PC-9 (cell line): ENCODE measurements at regions not wholly inside any gene's neighbourhood (a gene's known extent, or its start where the extent isn't known, plus 50 kb on each side); places are given as distances from the start of the nearest gene placed in this dataset.

Experiments used
- BruUV-seq: library from RNA; stranded (reverse); fragments of 400-500 nt; replicated peaks from 2 replicates; lab custom pipeline; 2021; lab: Mats Ljungman, UMichigan
- CTCF ChIA-PET: fragments of 300-600 bp; sonication (Branson Sonifier 250); formaldehyde crosslinking; loops from one replicate; lab custom pipeline; 2022; ENCODE audit warnings: antibody characterized with exemption; lab: Charles Lee
- POLR2A ChIA-PET: fragments of 300-600 bp; sonication (Branson Sonifier 250); formaldehyde crosslinking; loops from one replicate; lab custom pipeline; 2022; ENCODE audit warnings: antibody characterized with exemption; ENCODE audit not compliant: unreplicated experiment; lab: Charles Lee
- DNase-seq, 2 experiments: peaks; one replicate each; pipeline versions ENCODE4 v3.0.0 to v3.0.0-alpha.2; 2015 to 2022; ENCODE audit warnings: mixed read lengths in 1 of 2
- H2AFZ ChIP-seq: fragments of 200-600 bp; sonication (generic); 2 replicates; pipeline ENCODE4 v1.8.1; 2017; ENCODE audit warnings: antibody characterized with exemption
- H3F3A ChIP-seq: fragments of 200-600 bp; sonication (generic); 2 replicates; pipeline ENCODE4 v1.8.1; 2017; ENCODE audit warnings: antibody characterized with exemption, mild to moderate bottlenecking, low read depth; ENCODE audit not compliant: insufficient read depth
- H3K27ac ChIP-seq: fragments of 200-600 bp; sonication (generic); 2 replicates; pipeline ENCODE4 v1.6.1; 2016; ENCODE audit warnings: mixed run types
- H3K27me3 ChIP-seq: fragments of 200-600 bp; sonication (generic); 2 replicates; pipeline ENCODE4 v1.6.1; 2016; ENCODE audit warnings: low read depth, mixed run types; ENCODE audit not compliant: insufficient read depth
- H3K36me3 ChIP-seq: fragments of 200-600 bp; sonication (generic); 2 replicates; pipeline ENCODE4 v1.6.1; 2016; ENCODE audit warnings: low read depth, mixed run types
- H3K4me1 ChIP-seq: fragments of 200-600 bp; sonication (generic); replicated peaks from 2 replicates; pipeline ENCODE4 v1.6.1; 2016; ENCODE audit warnings: mixed run types; ENCODE audit not compliant: insufficient read depth
- H3K4me2 ChIP-seq: fragments of 200-600 bp; sonication (generic); 2 replicates; pipeline ENCODE4 v1.6.1; 2017; ENCODE audit warnings: mixed run types
- H3K4me3 ChIP-seq: fragments of 200-600 bp; sonication (generic); 2 replicates; pipeline ENCODE4 v1.6.1; 2016; ENCODE audit warnings: mixed run types
- H3K79me2 ChIP-seq: fragments of 200-600 bp; sonication (generic); 2 replicates; pipeline ENCODE4 v1.6.1; 2017; ENCODE audit warnings: low read depth, mixed run types
- H3K9me2 ChIP-seq: fragments of 200-600 bp; sonication (generic); 2 replicates; pipeline ENCODE4 v1.8.1; 2017; ENCODE audit warnings: mild to moderate bottlenecking; ENCODE audit not compliant: insufficient read depth
- H3K9me3 ChIP-seq: fragments of 200-600 bp; sonication (generic); 2 replicates; pipeline ENCODE4 v1.8.1; 2016; ENCODE audit warnings: low read depth; ENCODE audit not compliant: insufficient read depth
- H4K20me1 ChIP-seq: fragments of 200-600 bp; sonication (generic); 2 replicates; pipeline ENCODE4 v1.8.1; 2017; ENCODE audit not compliant: insufficient read depth
- EZH2 ChIP-seq: fragments of 200-600 bp; sonication (generic); IDR thresholded peaks from 2 replicates; pipeline ENCODE4 v1.8.0; 2017; ENCODE audit warnings: antibody characterized with exemption, low read depth
- intact Hi-C: fragments of 100-400 bp; cut with micrococcal nuclease; formaldehyde crosslinking; loops from one replicate; pipeline ENCODE4 v1.10.0; 2022; ENCODE audit not compliant: unreplicated experiment
- TF ChIP-seq, protein P1 (sequence below): fragments of 200-600 bp; sonication (generic); conservative IDR thresholded peaks from 2 replicates; pipeline ENCODE4 v1.6.1; 2017; ENCODE audit warnings: mixed run types, antibody characterized with exemption, mild to moderate bottlenecking, moderate library complexity

DNA sequence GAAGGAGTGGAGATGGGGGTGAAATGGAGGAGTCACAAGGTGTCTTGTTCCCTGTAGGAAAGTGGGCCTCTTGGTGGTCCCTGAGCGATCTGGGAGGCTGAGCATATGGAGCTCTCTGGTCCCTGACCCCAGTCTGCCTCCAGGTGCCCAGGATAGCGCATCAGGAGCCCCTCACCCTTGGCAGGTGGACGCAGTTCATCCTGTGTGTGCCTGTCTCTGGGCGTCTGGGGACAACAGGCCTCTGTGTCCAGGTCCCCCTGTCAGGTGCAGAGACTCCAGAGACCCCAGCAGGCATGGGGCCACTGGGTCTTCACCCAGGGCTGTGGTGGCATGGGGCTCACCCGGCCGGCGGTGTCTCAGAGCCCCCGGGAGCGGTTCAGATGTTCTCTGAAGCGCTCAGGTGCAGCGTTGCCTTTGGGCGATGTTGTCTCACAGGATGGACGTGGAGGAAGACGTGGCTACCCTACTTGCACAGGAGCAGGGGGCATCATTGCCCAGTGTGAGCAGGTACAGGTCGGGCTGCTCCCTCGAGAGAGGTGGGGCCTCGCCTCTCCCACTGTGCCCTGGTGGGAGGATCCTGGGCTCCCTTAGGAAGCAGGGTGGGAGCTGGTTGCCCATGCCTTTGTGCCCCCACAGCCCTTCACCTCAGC is 58.1 kb upstream of the TPM4 start:
- no TSS peak for BruUV-seq
- H4K20me1 ChIP-seq = no peaks in the 10 kb centered on the region
- no peaks in the 10 kb centered on the region for H3K4me1 ChIP-seq
- no peak overlapping the region for H3K4me2 ChIP-seq
- H3K9me2 ChIP-seq = no peaks in the 10 kb centered on the region
- no peaks in the 10 kb centered on the region for H3K36me3 ChIP-seq
- H2AFZ ChIP-seq = no peak overlapping the region
- no peak overlapping the region for H3K27ac ChIP-seq
- H3K79me2 ChIP-seq = no peaks in the 10 kb centered on the region
- no peak for DNase-seq
- intact Hi-C loops = no loop called here
- ChIA-PET POLR2A (interaction anchor here (0.6 kb wide), 1 partner anchor 8 kb away, joined by 3 read pairs; no protein-coding TSS in a partner anchor), CTCF (no interaction called here)
- H3K4me3 ChIP-seq = no peak overlapping the region
- no peaks in the 10 kb centered on the region for H3F3A ChIP-seq
- no peaks in the 10 kb centered on the region for H3K27me3 ChIP-seq
- no peak for TF ChIP-seq EZH2
- TF ChIP-seq, protein P1, sequence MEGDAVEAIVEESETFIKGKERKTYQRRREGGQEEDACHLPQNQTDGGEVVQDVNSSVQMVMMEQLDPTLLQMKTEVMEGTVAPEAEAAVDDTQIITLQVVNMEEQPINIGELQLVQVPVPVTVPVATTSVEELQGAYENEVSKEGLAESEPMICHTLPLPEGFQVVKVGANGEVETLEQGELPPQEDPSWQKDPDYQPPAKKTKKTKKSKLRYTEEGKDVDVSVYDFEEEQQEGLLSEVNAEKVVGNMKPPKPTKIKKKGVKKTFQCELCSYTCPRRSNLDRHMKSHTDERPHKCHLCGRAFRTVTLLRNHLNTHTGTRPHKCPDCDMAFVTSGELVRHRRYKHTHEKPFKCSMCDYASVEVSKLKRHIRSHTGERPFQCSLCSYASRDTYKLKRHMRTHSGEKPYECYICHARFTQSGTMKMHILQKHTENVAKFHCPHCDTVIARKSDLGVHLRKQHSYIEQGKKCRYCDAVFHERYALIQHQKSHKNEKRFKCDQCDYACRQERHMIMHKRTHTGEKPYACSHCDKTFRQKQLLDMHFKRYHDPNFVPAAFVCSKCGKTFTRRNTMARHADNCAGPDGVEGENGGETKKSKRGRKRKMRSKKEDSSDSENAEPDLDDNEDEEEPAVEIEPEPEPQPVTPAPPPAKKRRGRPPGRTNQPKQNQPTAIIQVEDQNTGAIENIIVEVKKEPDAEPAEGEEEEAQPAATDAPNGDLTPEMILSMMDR = no peak
- H3K9me3 ChIP-seq = no peaks in the 10 kb centered on the region

DNA sequence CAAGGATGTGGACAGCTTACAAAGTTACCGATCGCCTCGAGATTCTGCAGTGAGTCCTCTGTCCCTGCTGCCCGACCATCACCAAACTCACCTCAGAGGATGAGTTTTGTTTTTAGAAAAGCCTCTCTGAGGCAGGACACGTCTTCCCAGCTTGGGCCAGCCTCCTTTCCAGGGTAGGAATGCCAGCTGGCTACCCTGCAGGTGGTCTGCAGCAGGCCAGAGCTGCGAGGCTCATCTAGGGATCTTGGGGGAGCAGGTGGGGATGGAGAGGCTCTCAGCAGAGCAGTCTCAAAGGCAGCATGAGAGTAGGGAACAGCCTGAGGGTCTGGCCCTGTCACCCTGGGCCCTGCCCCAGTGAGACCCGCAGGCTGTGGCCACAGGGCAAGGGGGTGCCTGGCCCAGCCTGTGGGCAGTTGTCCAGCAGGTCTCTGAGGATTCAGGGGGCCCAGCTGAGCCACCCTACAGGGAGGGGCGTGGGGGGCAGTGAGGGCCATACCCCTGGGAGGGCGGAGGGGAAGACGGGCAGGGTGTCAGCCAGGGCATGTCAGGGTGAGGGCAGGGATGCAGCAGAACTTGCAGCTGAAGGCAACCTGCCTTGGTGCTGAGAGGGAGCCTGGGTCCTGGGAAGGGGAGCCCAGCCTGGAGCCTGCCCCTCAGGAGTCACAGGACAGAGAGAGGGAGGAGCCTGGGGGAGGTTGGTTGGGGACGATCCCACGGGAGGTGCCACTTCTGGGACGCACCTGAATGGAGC is 57.3 kb upstream of the TPM4 start:
- intact Hi-C loops = no loop called here
- ChIA-PET POLR2A (interaction anchor here (0.6 kb wide), 1 partner anchor 9 kb away, joined by 3 read pairs; no protein-coding TSS in a partner anchor), CTCF (no interaction called here)
- Histone ChIP-seq H3K27me3 (no peaks in the 10 kb centered on the region), H3K27ac (no peak overlapping the region), H2AFZ (no peak overlapping the region), H3K79me2 (no peaks in the 10 kb centered on the region), H3K9me3 (no peaks in the 10 kb centered on the region), H3K4me3 (no peak overlapping the region), H3K9me2 (no peaks in the 10 kb centered on the region), H3K4me1 (no peaks in the 10 kb centered on the region), H4K20me1 (no peaks in the 10 kb centered on the region), H3K4me2 (no peak overlapping the region), H3K36me3 (no peaks in the 10 kb centered on the region), H3F3A (no peaks in the 10 kb centered on the region)
- no peak for DNase-seq
- no TSS peak for BruUV-seq
- no peak for TF ChIP-seq EZH2
- TF ChIP-seq, protein P1 = no peak

- no peaks in the 10 kb centered on the region for H3K79me2 ChIP-seq
- no peak overlapping the region for H3K4me3 ChIP-seq
- no peaks in the 10 kb centered on the region for H3K4me1 ChIP-seq
- no peak overlapping the region for H3K4me2 ChIP-seq
- no peaks in the 10 kb centered on the region for H3K9me3 ChIP-seq
- DNase-seq = no peak
- no peaks in the 10 kb centered on the region for H3K27me3 ChIP-seq
- no peak overlapping the region for H2AFZ ChIP-seq
- H3F3A ChIP-seq = no peaks in the 10 kb centered on the region
- H3K9me2 ChIP-seq = no peaks in the 10 kb centered on the region
- CTCF ChIA-PET = interaction anchor here (0.6 kb wide), 1 partner anchor 37 kb away, joined by 5 read pairs; no protein-coding TSS in a partner anchor
- H3K36me3 ChIP-seq = no peaks in the 10 kb centered on the region
- H4K20me1 ChIP-seq = no peaks in the 10 kb centered on the region
- intact Hi-C loops = no loop called here
- BruUV-seq = no TSS peak
- H3K27ac ChIP-seq = no peak overlapping the region
- POLR2A ChIA-PET = no interaction called here
- TF ChIP-seq, protein P1 = no peak
- no peak for TF ChIP-seq EZH2
These were observed 56.4 kb upstream of the TPM4 start for GRCh38 chr19:16019691-16020448.
